Tibial artery (tissue), 4 donors: ENCODE measurements at regions not wholly inside any gene's neighbourhood (a gene's known extent, or its start where the extent isn't known, plus 50 kb on each side); places are given as distances from the start of the nearest gene placed in this dataset.

Experiments
- DNase-seq, 2 donors: peaks; one replicate each; pipeline ENCODE4 v3.0.0-alpha.2; 2019
- H3K27ac ChIP-seq, 2 donors: fragments of 200-600 bp; sonication (generic) in 1 of 2; 1 replicate in 1 of 2; 2 replicates in 1 of 2; pipeline ENCODE4 v1.5.1; 2018 to 2019; ENCODE audit warnings: mild to moderate bottlenecking in 1 of 2
- H3K27me3 ChIP-seq, 2 donors: fragments of 200-600 bp; sonication (generic) in 1 of 2; one replicate each; pipeline versions ENCODE4 v1.5.1 to v1.6.0; 2016 to 2019
- H3K36me3 ChIP-seq, 3 donors: fragments of 200-600 bp; sonication (generic) in 2 of 3; one replicate each; pipeline ENCODE4 v1.5.1; 2016 to 2019; ENCODE audit warnings: mild to moderate bottlenecking in 2 of 3
- H3K4me1 ChIP-seq, 4 donors: fragments of 200-600 bp; sonication (generic) in 2 of 4; 1 replicate in 3 of 4; 2 replicates in 1 of 4; pipeline ENCODE4 v1.5.1; 2016 to 2019
- H3K4me3 ChIP-seq, 2 donors: fragments of 200-600 bp; sonication (generic) in 1 of 2; 1 replicate in 1 of 2; 2 replicates in 1 of 2; pipeline ENCODE4 v1.5.1; 2018 to 2019; ENCODE audit warnings: mild to moderate bottlenecking in 2 of 2
- H3K9me3 ChIP-seq, 3 donors: fragments of 200-600 bp; sonication (generic) in 1 of 3; one replicate each; pipeline ENCODE4 v1.5.1; 2016 to 2019
- CTCF ChIP-seq, 2 experiments: fragments of 200-600 bp in 1 of 2; fragments of 450-650 bp in 1 of 2; IDR thresholded peaks; one replicate each; pipeline ENCODE4 v1.5.1; 2017 to 2019; ENCODE audit warnings: antibody characterized with exemption in 2 of 2, mild to moderate bottlenecking in 1 of 2, moderate library complexity in 1 of 2
- intact Hi-C: fragments of 100-400 bp; cut with DNase I; formaldehyde crosslinking; loops from one replicate; pipeline ENCODE4 v1.15.0; 2023; ENCODE audit warnings: low total_unique reads

GRCh38 chr7:113456533-113456932 lies 338.2 kb upstream of the SMIM30 start:
- Histone ChIP-seq H3K27ac (no peak overlapping the region), H3K4me1 (no peaks in the 10 kb centered on the region), H3K27me3 (no peaks in the 10 kb centered on the region), H3K9me3 (no peaks in the 10 kb centered on the region), H3K4me3 (no peak overlapping the region), H3K36me3 (no peaks in the 10 kb centered on the region)
- TF ChIP-seq CTCF (IDR thresholded peaks at IDR 0.05): no peak
- intact Hi-C loops: no loop called here
- no peak for DNase-seq

- intact Hi-C loops: no loop called here
- Histone ChIP-seq H3K4me3 (no peak overlapping the region), H3K4me1 (no peaks in the 10 kb centered on the region), H3K9me3 (no peaks in the 10 kb centered on the region), H3K36me3 (no peaks in the 10 kb centered on the region), H3K27me3 (no peaks in the 10 kb centered on the region), H3K27ac (no peak overlapping the region)
- no peak for DNase-seq
- TF ChIP-seq CTCF (IDR thresholded peaks at IDR 0.05): no peak
These were observed 336.3 kb upstream of the SMIM30 start for GRCh38 chr7:113454597-113455169.

GRCh38 chr7:113452245-113452644 lies 333.9 kb upstream of the SMIM30 start:
- no peaks in the 10 kb centered on the region for H3K9me3 ChIP-seq
- H3K36me3 ChIP-seq: no peaks in the 10 kb centered on the region
- intact Hi-C loops: no loop called here
- no peaks in the 10 kb centered on the region for H3K27me3 ChIP-seq
- no peak for DNase-seq
- H3K4me3 ChIP-seq: no peak overlapping the region
- no peak overlapping the region for H3K27ac ChIP-seq
- TF ChIP-seq CTCF (IDR thresholded peaks at IDR 0.05): no peak
- no peaks in the 10 kb centered on the region for H3K4me1 ChIP-seq

GRCh38 chr7:113446791-113447190 lies 328.4 kb upstream of the SMIM30 start:
- no peak for TF ChIP-seq CTCF (IDR thresholded peaks at IDR 0.05)
- Histone ChIP-seq H3K4me3 (no peak overlapping the region), H3K9me3 (no peaks in the 10 kb centered on the region), H3K27me3 (no peaks in the 10 kb centered on the region), H3K4me1 (no peaks in the 10 kb centered on the region), H3K27ac (no peak overlapping the region), H3K36me3 (no peaks in the 10 kb centered on the region)
- intact Hi-C loops: no loop called here
- no peak for DNase-seq

- H3K4me1 ChIP-seq: no peaks in the 10 kb centered on the region
- H3K27me3 ChIP-seq: no peaks in the 10 kb centered on the region
- no peaks in the 10 kb centered on the region for H3K9me3 ChIP-seq
- no peak for TF ChIP-seq CTCF (IDR thresholded peaks at IDR 0.05)
- no peak overlapping the region for H3K27ac ChIP-seq
- H3K36me3 ChIP-seq: no peaks in the 10 kb centered on the region
- no peak for DNase-seq
- H3K4me3 ChIP-seq: no peak overlapping the region
- intact Hi-C loops: no loop called here
These were observed 328.0 kb upstream of the SMIM30 start for GRCh38 chr7:113446391-113446790.

GRCh38 chr7:113444261-113444660 lies 325.9 kb upstream of the SMIM30 start:
- no peak for DNase-seq
- Histone ChIP-seq H3K4me1 (no peaks in the 10 kb centered on the region), H3K36me3 (no peaks in the 10 kb centered on the region), H3K27ac (no peak overlapping the region), H3K4me3 (no peak overlapping the region), H3K9me3 (no peaks in the 10 kb centered on the region), H3K27me3 (no peaks in the 10 kb centered on the region)
- intact Hi-C loops: no loop called here
- TF ChIP-seq CTCF (IDR thresholded peaks at IDR 0.05): no peak
